ENCODE measurements at regions not wholly inside any gene's neighbourhood (a gene's known extent, or its start where the extent isn't known, plus 50 kb on each side); places are given as distances from the start of the nearest gene placed in this dataset.
A peak's percentile ranks its signal among the peaks of the same experiment; 100 is the strongest.

GRCh38 chr1:68320349-68320748 lies 88.0 kb upstream of the WLS start:
- no peaks in the 10 kb centered on the region for H3K27me3 ChIP-seq (ENCODE audit: control insufficient read depth in 3 of 3, insufficient read depth in 3 of 3, low read length in 2 of 3)
- H3K9me3 ChIP-seq (ENCODE audit: control insufficient read depth in 4 of 4, insufficient read depth in 3 of 4, low read length in 3 of 4): no peaks in the 10 kb centered on the region
- no peak overlapping the region for H3K27ac ChIP-seq (ENCODE audit: low read depth in 1 of 2, low read length in 1 of 2)
- H3K4me1 ChIP-seq (ENCODE audit: control insufficient read depth in 5 of 5, insufficient read depth in 5 of 5, low read length in 5 of 5): peaks cover 0 to 4% (median 0%) of the 10 kb centered on the region in 5 donors
- H3K9ac ChIP-seq (ENCODE audit: insufficient read depth in 1 of 2, low read length in 2 of 2): no peak overlapping the region
- DNase-seq (peak in 1 of 3 donors; percentile 10), ATAC-seq (ENCODE audit: insufficient read depth, low FRiP score) (no peak)
- WGBS, 2 donors: 82 to 85% methylated on average over 4 of the region's 4 CpGs
- no peaks in the 10 kb centered on the region for H3K36me3 ChIP-seq (ENCODE audit: control insufficient read depth in 4 of 4, insufficient read depth in 4 of 4, low read length in 4 of 4)
- H3K4me3 ChIP-seq: no peak overlapping the region
- no peak for TF ChIP-seq CTCF (IDR thresholded peaks at IDR 0.05; ENCODE audit: control extremely low read depth, extremely low read depth)

GRCh38 chr1:68319907-68320306 lies 87.6 kb upstream of the WLS start:
- no peak overlapping the region for H3K4me3 ChIP-seq
- H3K27ac ChIP-seq (ENCODE audit: low read depth in 1 of 2, low read length in 1 of 2): no peak overlapping the region
- H3K4me1 ChIP-seq (ENCODE audit: control insufficient read depth in 5 of 5, insufficient read depth in 5 of 5, low read length in 5 of 5): peaks cover 0 to 4% (median 0%) of the 10 kb centered on the region in 5 donors
- no peak overlapping the region for H3K9ac ChIP-seq (ENCODE audit: insufficient read depth in 1 of 2, low read length in 2 of 2)
- ATAC-seq (ENCODE audit: insufficient read depth, low FRiP score) (no peak), DNase-seq (no peak)
- 68 to 74% methylated on average over 5 of the region's 5 CpGs for WGBS, 2 donors
- no peak for TF ChIP-seq CTCF (IDR thresholded peaks at IDR 0.05; ENCODE audit: control extremely low read depth, extremely low read depth)
- no peaks in the 10 kb centered on the region for H3K27me3 ChIP-seq (ENCODE audit: control insufficient read depth in 3 of 3, insufficient read depth in 3 of 3, low read length in 2 of 3)
- no peaks in the 10 kb centered on the region for H3K36me3 ChIP-seq (ENCODE audit: control insufficient read depth in 4 of 4, insufficient read depth in 4 of 4, low read length in 4 of 4)
- no peaks in the 10 kb centered on the region for H3K9me3 ChIP-seq (ENCODE audit: control insufficient read depth in 4 of 4, insufficient read depth in 3 of 4, low read length in 3 of 4)

GRCh38 chr1:68317543-68317942 lies 85.2 kb upstream of the WLS start:
- no peaks in the 10 kb centered on the region for H3K27me3 ChIP-seq (ENCODE audit: control insufficient read depth in 3 of 3, insufficient read depth in 3 of 3, low read length in 2 of 3)
- no peak overlapping the region for H3K27ac ChIP-seq (ENCODE audit: low read depth in 1 of 2, low read length in 1 of 2)
- H3K9me3 ChIP-seq (ENCODE audit: control insufficient read depth in 4 of 4, insufficient read depth in 3 of 4, low read length in 3 of 4): no peaks in the 10 kb centered on the region
- WGBS, 2 donors: 93 to 96% methylated on average over 2 of the region's 2 CpGs
- H3K36me3 ChIP-seq (ENCODE audit: control insufficient read depth in 4 of 4, insufficient read depth in 4 of 4, low read length in 4 of 4): no peaks in the 10 kb centered on the region
- peaks cover 0 to 7% (median 0%) of the 10 kb centered on the region in 5 donors for H3K4me1 ChIP-seq (ENCODE audit: control insufficient read depth in 5 of 5, insufficient read depth in 5 of 5, low read length in 5 of 5)
- DNase-seq: no peak
- H3K9ac ChIP-seq (ENCODE audit: insufficient read depth in 1 of 2, low read length in 2 of 2): no peak overlapping the region
- no peak for ATAC-seq (ENCODE audit: insufficient read depth, low FRiP score)
- H3K4me3 ChIP-seq: no peak overlapping the region
- TF ChIP-seq CTCF (IDR thresholded peaks at IDR 0.05; ENCODE audit: control extremely low read depth, extremely low read depth): no peak

GRCh38 chr1:68314151-68314780 lies 81.9 kb upstream of the WLS start:
- 53 to 70% methylated on average over 3 of the region's 3 CpGs for WGBS, 2 donors
- H3K27ac ChIP-seq (ENCODE audit: low read depth in 1 of 2, low read length in 1 of 2): no peak overlapping the region
- no peak overlapping the region for H3K4me3 ChIP-seq
- DNase-seq: no peak
- no peak overlapping the region for H3K9ac ChIP-seq (ENCODE audit: insufficient read depth in 1 of 2, low read length in 2 of 2)
- no peak for TF ChIP-seq CTCF (IDR thresholded peaks at IDR 0.05; ENCODE audit: control extremely low read depth, extremely low read depth)
- ATAC-seq (ENCODE audit: insufficient read depth, low FRiP score): no peak
- H3K36me3 ChIP-seq (ENCODE audit: control insufficient read depth in 4 of 4, insufficient read depth in 4 of 4, low read length in 4 of 4): no peaks in the 10 kb centered on the region
- H3K4me1 ChIP-seq (ENCODE audit: control insufficient read depth in 5 of 5, insufficient read depth in 5 of 5, low read length in 5 of 5): peaks cover 0 to 7% (median 0%) of the 10 kb centered on the region in 5 donors
- H3K9me3 ChIP-seq (ENCODE audit: control insufficient read depth in 4 of 4, insufficient read depth in 3 of 4, low read length in 3 of 4): no peaks in the 10 kb centered on the region
- no peaks in the 10 kb centered on the region for H3K27me3 ChIP-seq (ENCODE audit: control insufficient read depth in 3 of 3, insufficient read depth in 3 of 3, low read length in 2 of 3)

Measured in lung (tissue), 11 donors.